Thyroid gland (tissue), 4 donors: ENCODE measurements at regions not wholly inside any gene's neighbourhood (a gene's known extent, or its start where the extent isn't known, plus 50 kb on each side); places are given as distances from the start of the nearest gene placed in this dataset.

Source experiments
- CTCF ChIP-seq, 6 experiments: fragments of 200-600 bp in 3 of 6; fragments of 450-650 bp in 3 of 6; sonication (generic) in 3 of 6; IDR thresholded peaks; one replicate each; pipeline ENCODE4 v1.5.1; 2016 to 2019; ENCODE audit warnings: antibody characterized with exemption in 6 of 6, mild to moderate bottlenecking in 2 of 6, inconsistent platforms in 1 of 6, moderate library complexity in 1 of 6
- POLR2A ChIP-seq, 2 donors: fragments of 450-650 bp; IDR thresholded peaks; one replicate each; pipeline ENCODE4 v1.6.1; 2017; ENCODE audit warnings: antibody characterized with exemption in 2 of 2, mild to moderate bottlenecking in 2 of 2, moderate library complexity in 1 of 2

- TF ChIP-seq POLR2A (IDR thresholded peaks at IDR 0.05) (no peak), CTCF (IDR thresholded peaks at IDR 0.05) (no peak)
Measured at GRCh38 chr2:236696834-236697233, 127.2 kb downstream of the ACKR3 start.
